ENCODE measurements at regions not wholly inside any gene's neighbourhood (a gene's known extent, or its start where the extent isn't known, plus 50 kb on each side); places are given as distances from the start of the nearest gene placed in this dataset.

GRCh38 chrX:147468600-147468999 lies 443.1 kb upstream of the FMR1 start:
- TF ChIP-seq CTCF (IDR thresholded peaks at IDR 0.05; ENCODE audit: borderline replicate concordance, insufficient read depth, low read depth, low read length) = no peak
- no peak overlapping the region for H3K4me3 ChIP-seq (ENCODE audit: low read depth, low read length)

GRCh38 chrX:147476008-147476407 lies 435.7 kb upstream of the FMR1 start:
- H3K4me3 ChIP-seq (ENCODE audit: low read depth, low read length) = no peak overlapping the region
- TF ChIP-seq CTCF (IDR thresholded peaks at IDR 0.05; ENCODE audit: borderline replicate concordance, insufficient read depth, low read depth, low read length) = peak; percentile 24; the same call in 1 of the 2 replicates

GRCh38 chrX:147478899-147479298 lies 432.8 kb upstream of the FMR1 start:
- no peak overlapping the region for H3K4me3 ChIP-seq (ENCODE audit: low read depth, low read length)
- TF ChIP-seq CTCF (IDR thresholded peaks at IDR 0.05; ENCODE audit: borderline replicate concordance, insufficient read depth, low read depth, low read length) = no peak

- no peak for TF ChIP-seq CTCF (IDR thresholded peaks at IDR 0.05; ENCODE audit: borderline replicate concordance, insufficient read depth, low read depth, low read length)
- H3K4me3 ChIP-seq (ENCODE audit: low read depth, low read length) = no peak overlapping the region
Measured at GRCh38 chrX:147485207-147485606, 426.5 kb upstream of the FMR1 start.

GRCh38 chrX:147494365-147494764 lies 417.4 kb upstream of the FMR1 start:
- no peak for TF ChIP-seq CTCF (IDR thresholded peaks at IDR 0.05; ENCODE audit: borderline replicate concordance, insufficient read depth, low read depth, low read length)
- H3K4me3 ChIP-seq (ENCODE audit: low read depth, low read length) = no peak overlapping the region

GRCh38 chrX:147498796-147499195 lies 412.9 kb upstream of the FMR1 start:
- TF ChIP-seq CTCF (IDR thresholded peaks at IDR 0.05; ENCODE audit: borderline replicate concordance, insufficient read depth, low read depth, low read length) = no peak
- H3K4me3 ChIP-seq (ENCODE audit: low read depth, low read length) = no peak overlapping the region

- no peak for TF ChIP-seq CTCF (IDR thresholded peaks at IDR 0.05; ENCODE audit: borderline replicate concordance, insufficient read depth, low read depth, low read length)
- H3K4me3 ChIP-seq (ENCODE audit: low read depth, low read length) = no peak overlapping the region
Measured at GRCh38 chrX:147522981-147523380, 388.7 kb upstream of the FMR1 start.

All from GM12875 (cell line).